ENCODE measurements at regions not wholly inside any gene's neighbourhood (a gene's known extent, or its start where the extent isn't known, plus 50 kb on each side); places are given as distances from the start of the nearest gene placed in this dataset.

GRCh38 chr3:88984256-88984655, 123.2 kb upstream of the EPHA3 start:
- Histone ChIP-seq H3K27ac (ENCODE audit: low read length) (no peak overlapping the region), H3K4me3 (ENCODE audit: low read depth in 2 of 2, low read length in 2 of 2) (no peak overlapping the region), H3K4me1 (ENCODE audit: control insufficient read depth, insufficient read depth, low read length) (no peaks in the 10 kb centered on the region), H3K36me3 (ENCODE audit: control insufficient read depth, insufficient read depth, low read length) (no peaks in the 10 kb centered on the region), H3K9me3 (ENCODE audit: control insufficient read depth, insufficient read depth, low read depth, low read length) (no peaks in the 10 kb centered on the region), H3K27me3 (ENCODE audit: control insufficient read depth, insufficient read depth, low read length) (no peaks in the 10 kb centered on the region)
- CTCF ChIA-PET: no interaction called here
- no TSS peak for BruUV-seq (replicated peaks)
- ATAC-seq: no peak
- intact Hi-C loops (cut with micrococcal nuclease; ENCODE audit: unreplicated experiment): no loop called here
- TF ChIP-seq CTCF (IDR thresholded peaks at IDR 0.05) (no peak), SIN3A (IDR thresholded peaks at IDR 0.05; ENCODE audit: borderline replicate concordance, insufficient read depth, low read depth, low read length) (no peak), POLR2AphosphoS5 (IDR thresholded peaks at IDR 0.05; ENCODE audit: low read depth, low read length) (no peak), TCF7L2 (IDR thresholded peaks at IDR 0.05; ENCODE audit: low read depth, low read length) (no peak)
- TF ChIP-seq, protein P1, sequence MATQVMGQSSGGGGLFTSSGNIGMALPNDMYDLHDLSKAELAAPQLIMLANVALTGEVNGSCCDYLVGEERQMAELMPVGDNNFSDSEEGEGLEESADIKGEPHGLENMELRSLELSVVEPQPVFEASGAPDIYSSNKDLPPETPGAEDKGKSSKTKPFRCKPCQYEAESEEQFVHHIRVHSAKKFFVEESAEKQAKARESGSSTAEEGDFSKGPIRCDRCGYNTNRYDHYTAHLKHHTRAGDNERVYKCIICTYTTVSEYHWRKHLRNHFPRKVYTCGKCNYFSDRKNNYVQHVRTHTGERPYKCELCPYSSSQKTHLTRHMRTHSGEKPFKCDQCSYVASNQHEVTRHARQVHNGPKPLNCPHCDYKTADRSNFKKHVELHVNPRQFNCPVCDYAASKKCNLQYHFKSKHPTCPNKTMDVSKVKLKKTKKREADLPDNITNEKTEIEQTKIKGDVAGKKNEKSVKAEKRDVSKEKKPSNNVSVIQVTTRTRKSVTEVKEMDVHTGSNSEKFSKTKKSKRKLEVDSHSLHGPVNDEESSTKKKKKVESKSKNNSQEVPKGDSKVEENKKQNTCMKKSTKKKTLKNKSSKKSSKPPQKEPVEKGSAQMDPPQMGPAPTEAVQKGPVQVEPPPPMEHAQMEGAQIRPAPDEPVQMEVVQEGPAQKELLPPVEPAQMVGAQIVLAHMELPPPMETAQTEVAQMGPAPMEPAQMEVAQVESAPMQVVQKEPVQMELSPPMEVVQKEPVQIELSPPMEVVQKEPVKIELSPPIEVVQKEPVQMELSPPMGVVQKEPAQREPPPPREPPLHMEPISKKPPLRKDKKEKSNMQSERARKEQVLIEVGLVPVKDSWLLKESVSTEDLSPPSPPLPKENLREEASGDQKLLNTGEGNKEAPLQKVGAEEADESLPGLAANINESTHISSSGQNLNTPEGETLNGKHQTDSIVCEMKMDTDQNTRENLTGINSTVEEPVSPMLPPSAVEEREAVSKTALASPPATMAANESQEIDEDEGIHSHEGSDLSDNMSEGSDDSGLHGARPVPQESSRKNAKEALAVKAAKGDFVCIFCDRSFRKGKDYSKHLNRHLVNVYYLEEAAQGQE (IDR thresholded peaks at IDR 0.05; ENCODE audit: insufficient read depth in 1 of 2, low read depth in 2 of 2, low read length in 1 of 2): no peak
- no peak for DNase-seq (ENCODE audit: low read depth, low spot score)
- POLR2A ChIA-PET: no interaction called here
- in situ Hi-C loops (cut with HindIII; ENCODE audit: low pct_unique_long_range_greater_than_20kb, low sequenced_read_pairs): no loop called here

DNA sequence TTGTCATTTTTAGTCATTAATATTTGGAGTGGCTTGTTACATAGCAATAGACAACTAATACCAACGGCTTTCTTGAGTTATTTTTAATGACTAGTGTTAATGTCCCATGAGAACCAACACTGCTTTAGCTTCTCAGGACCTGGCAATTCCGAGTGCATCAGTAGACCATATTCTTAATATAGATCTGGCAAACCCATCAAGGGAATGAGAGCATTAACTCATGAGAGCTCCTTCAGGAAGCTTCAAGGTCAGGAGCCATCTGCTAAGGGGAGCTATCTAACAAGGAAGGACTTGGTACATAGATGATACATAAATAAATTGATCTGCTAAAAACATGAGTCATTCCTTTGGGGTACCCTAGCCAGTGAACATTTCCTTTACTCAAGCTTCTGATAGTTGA, 122.6 kb upstream of the EPHA3 start:
- intact Hi-C loops (cut with micrococcal nuclease; ENCODE audit: unreplicated experiment): no loop called here
- Histone ChIP-seq H3K36me3 (ENCODE audit: control insufficient read depth, insufficient read depth, low read length) (no peaks in the 10 kb centered on the region), H3K27me3 (ENCODE audit: control insufficient read depth, insufficient read depth, low read length) (no peaks in the 10 kb centered on the region), H3K4me3 (ENCODE audit: low read depth in 2 of 2, low read length in 2 of 2) (no peak overlapping the region), H3K27ac (ENCODE audit: low read length) (no peak overlapping the region), H3K4me1 (ENCODE audit: control insufficient read depth, insufficient read depth, low read length) (no peaks in the 10 kb centered on the region), H3K9me3 (ENCODE audit: control insufficient read depth, insufficient read depth, low read depth, low read length) (no peaks in the 10 kb centered on the region)
- no TSS peak for BruUV-seq (replicated peaks)
- in situ Hi-C loops (cut with HindIII; ENCODE audit: low pct_unique_long_range_greater_than_20kb, low sequenced_read_pairs): no loop called here
- POLR2A ChIA-PET: no interaction called here
- no peak for ATAC-seq
- TF ChIP-seq, protein P1 (IDR thresholded peaks at IDR 0.05; ENCODE audit: insufficient read depth in 1 of 2, low read depth in 2 of 2, low read length in 1 of 2): no peak
- TF ChIP-seq TCF7L2 (IDR thresholded peaks at IDR 0.05; ENCODE audit: low read depth, low read length) (no peak), CTCF (IDR thresholded peaks at IDR 0.05) (no peak), POLR2AphosphoS5 (IDR thresholded peaks at IDR 0.05; ENCODE audit: low read depth, low read length) (no peak), SIN3A (IDR thresholded peaks at IDR 0.05; ENCODE audit: borderline replicate concordance, insufficient read depth, low read depth, low read length) (no peak)
- DNase-seq (ENCODE audit: low read depth, low spot score): no peak
- CTCF ChIA-PET: no interaction called here

All from Panc1 (cell line).